OCI-LY7 (cell line): ENCODE measurements at regions not wholly inside any gene's neighbourhood (a gene's known extent, or its start where the extent isn't known, plus 50 kb on each side); places are given as distances from the start of the nearest gene placed in this dataset.

Experiments
- BruUV-seq: library from RNA; stranded (reverse); fragments of 400-500 nt; replicated peaks from 2 replicates; lab custom pipeline; 2021; lab: Mats Ljungman, UMichigan
- CTCF ChIA-PET: fragments of 300-600 bp; sonication (Branson Sonifier 250); formaldehyde crosslinking; loops from one replicate; lab custom pipeline; 2022; ENCODE audit warnings: antibody characterized with exemption; ENCODE audit not compliant: unreplicated experiment; lab: Charles Lee
- POLR2A ChIA-PET: fragments of 300-600 bp; sonication (Branson Sonifier 250); formaldehyde crosslinking; loops from one replicate; lab custom pipeline; 2022; ENCODE audit warnings: antibody characterized with exemption; lab: Charles Lee
- DNase-seq: peaks from one replicate; pipeline ENCODE4 v3.0.0-alpha.2; 2015; ENCODE audit warnings: low spot score
- H2AFZ ChIP-seq: fragments of 200-600 bp; sonication (generic), shearing (Covaris generic); 2 replicates; pipeline ENCODE4 v1.6.1; 2014; ENCODE audit warnings: mild to moderate bottlenecking, antibody characterized with exemption, low read length, moderate library complexity
- H3K27ac ChIP-seq: fragments of 200-600 bp; sonication (generic); 2 replicates; pipeline ENCODE4 v1.5.1; 2014; ENCODE audit warnings: mixed run types, low read depth, mild to moderate bottlenecking, moderate library complexity, low read length, inconsistent platforms; ENCODE audit not compliant: poor library complexity, severe bottlenecking
- H3K36me3 ChIP-seq: fragments of 200-600 bp; sonication (generic); 2 replicates; pipeline ENCODE4 v1.6.1; 2014; ENCODE audit warnings: mild to moderate bottlenecking, antibody characterized with exemption, low read length, moderate library complexity, mixed read lengths; ENCODE audit not compliant: insufficient read depth
- H3K4me1 ChIP-seq: fragments of 200-600 bp; sonication (generic); 2 replicates; pipeline ENCODE4 v1.5.1; 2014; ENCODE audit warnings: mild to moderate bottlenecking, low read length; ENCODE audit not compliant: insufficient read depth, poor library complexity, severe bottlenecking
- H3K4me2 ChIP-seq: fragments of 200-600 bp; sonication (generic); 2 replicates; pipeline ENCODE4 v1.6.1; 2014; ENCODE audit warnings: mild to moderate bottlenecking, low read length
- H3K4me3 ChIP-seq: fragments of 200-600 bp; sonication (generic); 2 replicates; pipeline ENCODE4 v1.5.1; 2014; ENCODE audit warnings: mild to moderate bottlenecking, low read depth, low read length; ENCODE audit not compliant: poor library complexity, severe bottlenecking
- H3K79me2 ChIP-seq: fragments of 200-600 bp; sonication (generic); 2 replicates; pipeline ENCODE4 v1.6.1; 2016; ENCODE audit warnings: low read depth, mild to moderate bottlenecking, low read length, moderate library complexity, mixed read lengths; ENCODE audit not compliant: insufficient read depth
- H3K9me2 ChIP-seq: fragments of 200-600 bp; sonication (generic); 2 replicates; pipeline ENCODE4 v1.6.1; 2016; ENCODE audit warnings: mild to moderate bottlenecking, low read length, mixed read lengths; ENCODE audit not compliant: insufficient read depth
- H3K9me3 ChIP-seq: fragments of 200-600 bp; sonication (generic); 2 replicates; pipeline ENCODE4 v1.6.1; 2014; ENCODE audit warnings: mild to moderate bottlenecking, mixed run types, low read length, mixed read lengths
- H4K20me1 ChIP-seq: fragments of 200-600 bp; sonication (generic); 2 replicates; pipeline ENCODE4 v1.6.1; 2014; ENCODE audit warnings: mild to moderate bottlenecking, antibody characterized with exemption, low read length, moderate library complexity, mixed read lengths; ENCODE audit not compliant: insufficient read depth
- EZH2phosphoT487 ChIP-seq: fragments of 200-600 bp; sonication (generic); IDR thresholded peaks from 2 replicates; pipeline ENCODE4 v1.6.1; 2018; ENCODE audit warnings: low read depth, borderline replicate concordance, mild to moderate bottlenecking, mixed run types, antibody characterized with exemption, low read length, moderate library complexity, mixed read lengths
- intact Hi-C: fragments of 100-400 bp; cut with micrococcal nuclease; formaldehyde crosslinking; loops from one replicate; pipeline ENCODE4 v1.10.0; 2022; ENCODE audit not compliant: unreplicated experiment
- TF ChIP-seq, protein P1 (sequence below): fragments of 200-600 bp; sonication (generic); conservative IDR thresholded peaks from 2 replicates; pipeline ENCODE4 v1.5.1; 2014; ENCODE audit warnings: mild to moderate bottlenecking, antibody characterized with exemption, low read length, moderate library complexity, mixed read lengths

DNA sequence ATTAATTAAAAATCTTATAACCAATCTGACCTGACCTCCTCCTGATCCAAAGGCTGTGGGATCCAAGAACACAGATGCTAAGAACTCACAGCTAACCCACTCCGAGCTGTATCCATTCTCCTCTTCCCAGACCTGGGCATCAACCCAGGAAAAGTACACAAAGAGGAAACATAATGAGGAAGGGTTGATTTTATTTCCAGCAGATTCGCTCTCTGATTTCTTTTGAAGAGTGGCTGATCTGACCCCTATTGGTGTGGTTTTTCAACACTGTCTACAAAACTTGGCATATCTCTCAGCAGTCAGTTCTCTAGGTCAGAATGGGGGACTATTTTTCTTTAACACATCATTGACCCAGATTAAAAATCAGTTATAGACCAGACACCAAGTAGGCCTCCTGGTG, 201.9 kb upstream of the UBASH3B start:
- no peak overlapping the region for H3K4me3 ChIP-seq
- no peaks in the 10 kb centered on the region for H3K36me3 ChIP-seq
- intact Hi-C loops = no loop called here
- no peak overlapping the region for H3K4me2 ChIP-seq
- DNase-seq = no peak
- BruUV-seq = no TSS peak
- TF ChIP-seq, protein P1, sequence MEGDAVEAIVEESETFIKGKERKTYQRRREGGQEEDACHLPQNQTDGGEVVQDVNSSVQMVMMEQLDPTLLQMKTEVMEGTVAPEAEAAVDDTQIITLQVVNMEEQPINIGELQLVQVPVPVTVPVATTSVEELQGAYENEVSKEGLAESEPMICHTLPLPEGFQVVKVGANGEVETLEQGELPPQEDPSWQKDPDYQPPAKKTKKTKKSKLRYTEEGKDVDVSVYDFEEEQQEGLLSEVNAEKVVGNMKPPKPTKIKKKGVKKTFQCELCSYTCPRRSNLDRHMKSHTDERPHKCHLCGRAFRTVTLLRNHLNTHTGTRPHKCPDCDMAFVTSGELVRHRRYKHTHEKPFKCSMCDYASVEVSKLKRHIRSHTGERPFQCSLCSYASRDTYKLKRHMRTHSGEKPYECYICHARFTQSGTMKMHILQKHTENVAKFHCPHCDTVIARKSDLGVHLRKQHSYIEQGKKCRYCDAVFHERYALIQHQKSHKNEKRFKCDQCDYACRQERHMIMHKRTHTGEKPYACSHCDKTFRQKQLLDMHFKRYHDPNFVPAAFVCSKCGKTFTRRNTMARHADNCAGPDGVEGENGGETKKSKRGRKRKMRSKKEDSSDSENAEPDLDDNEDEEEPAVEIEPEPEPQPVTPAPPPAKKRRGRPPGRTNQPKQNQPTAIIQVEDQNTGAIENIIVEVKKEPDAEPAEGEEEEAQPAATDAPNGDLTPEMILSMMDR = no peak
- TF ChIP-seq EZH2phosphoT487 = no peak
- ChIA-PET POLR2A (interaction anchor here (0.6 kb wide), 1 partner anchor 372 kb away, joined by 6 read pairs; no protein-coding TSS in a partner anchor), CTCF (no interaction called here)
- no peaks in the 10 kb centered on the region for H3K9me2 ChIP-seq
- no peaks in the 10 kb centered on the region for H3K9me3 ChIP-seq
- H3K79me2 ChIP-seq = no peaks in the 10 kb centered on the region
- no peaks in the 10 kb centered on the region for H3K4me1 ChIP-seq
- H2AFZ ChIP-seq = no peak overlapping the region
- no peaks in the 10 kb centered on the region for H4K20me1 ChIP-seq
- no peak overlapping the region for H3K27ac ChIP-seq

DNA sequence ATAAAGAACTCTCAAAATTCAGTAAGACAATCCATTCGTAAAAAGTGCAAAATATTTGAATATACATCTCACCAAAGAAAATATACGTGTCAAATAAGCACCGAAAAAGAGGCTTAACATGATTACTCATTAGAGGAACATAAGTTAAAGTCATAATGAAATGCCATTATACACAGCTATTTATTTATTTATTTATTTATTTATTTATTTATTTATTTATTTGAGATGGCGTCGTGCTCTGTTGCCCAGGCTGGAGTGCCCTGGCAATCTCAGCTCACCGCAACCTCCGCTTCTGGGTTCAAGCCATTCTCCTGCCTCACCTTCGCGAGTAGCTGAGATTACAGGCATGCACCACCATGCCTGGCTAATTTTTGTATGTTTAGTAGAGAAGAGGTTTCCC, 203.6 kb upstream of the UBASH3B start:
- no peaks in the 10 kb centered on the region for H3K4me1 ChIP-seq
- no peaks in the 10 kb centered on the region for H3K36me3 ChIP-seq
- H3K79me2 ChIP-seq = no peaks in the 10 kb centered on the region
- DNase-seq = no peak
- ChIA-PET CTCF (no interaction called here), POLR2A (no interaction called here)
- no peak overlapping the region for H3K4me2 ChIP-seq
- no TSS peak for BruUV-seq
- H3K9me2 ChIP-seq = no peaks in the 10 kb centered on the region
- no peaks in the 10 kb centered on the region for H4K20me1 ChIP-seq
- no peak overlapping the region for H2AFZ ChIP-seq
- no peak overlapping the region for H3K27ac ChIP-seq
- intact Hi-C loops = no loop called here
- no peaks in the 10 kb centered on the region for H3K9me3 ChIP-seq
- H3K4me3 ChIP-seq = no peak overlapping the region
- TF ChIP-seq, protein P1 = no peak
- no peak for TF ChIP-seq EZH2phosphoT487

GRCh38 chr11:122441666-122442035, 213.9 kb upstream of the UBASH3B start:
- POLR2A ChIA-PET = interaction anchor here (0.7 kb wide), 1 partner anchor 1278 kb away, joined by 3 read pairs; no protein-coding TSS in a partner anchor
- no TSS peak for BruUV-seq

More at GRCh38 chr11:122441666-122442035, 213.9 kb upstream of the UBASH3B start:
- H3K79me2 ChIP-seq = no peaks in the 10 kb centered on the region
- H2AFZ ChIP-seq = no peak overlapping the region
- no peak overlapping the region for H3K27ac ChIP-seq
- H4K20me1 ChIP-seq = no peaks in the 10 kb centered on the region
- H3K4me3 ChIP-seq = no peak overlapping the region
- no peak overlapping the region for H3K4me2 ChIP-seq
- no peaks in the 10 kb centered on the region for H3K36me3 ChIP-seq
- no peaks in the 10 kb centered on the region for H3K4me1 ChIP-seq
- H3K9me2 ChIP-seq = no peaks in the 10 kb centered on the region
- intact Hi-C loops = no loop called here
- CTCF ChIA-PET = no interaction called here
- no peak for DNase-seq
- TF ChIP-seq, protein P1 = no peak
- no peak for TF ChIP-seq EZH2phosphoT487
- H3K9me3 ChIP-seq = no peaks in the 10 kb centered on the region
